ENCODE measurements at regions not wholly inside any gene's neighbourhood (a gene's known extent, or its start where the extent isn't known, plus 50 kb on each side); places are given as distances from the start of the nearest gene placed in this dataset.

GRCh38 chr5:155827949-155828348, 499.0 kb upstream of the SGCD start:
- H3K27me3 ChIP-seq (replicated peaks in 1 of 4; ENCODE audit: control insufficient read depth in 3 of 4, extremely low read depth in 1 of 4, insufficient read depth in 3 of 4, low read length in 3 of 4), result no peaks in the 10 kb centered on the region
- no peak overlapping the region for H2BK120ac ChIP-seq (replicated peaks; ENCODE audit: low read depth, low read length)
- no peaks in the 10 kb centered on the region for H3K23me2 ChIP-seq (ENCODE audit: low read depth, low read length)
- no peaks in the 10 kb centered on the region for H3K79me2 ChIP-seq (ENCODE audit: control insufficient read depth in 1 of 2, insufficient read depth in 2 of 2, low read length in 2 of 2)
- H4K91ac ChIP-seq (replicated peaks; ENCODE audit: insufficient read length, low read length), result no peak overlapping the region
- H3K18ac ChIP-seq (ENCODE audit: extremely low read depth, low read length), result no peak overlapping the region
- no peak overlapping the region for H2BK20ac ChIP-seq (ENCODE audit: low read length)
- H3K4me3 ChIP-seq (ENCODE audit: extremely low read depth in 1 of 4, insufficient read depth in 2 of 4, low read depth in 3 of 4, low read length in 4 of 4), result no peak overlapping the region
- H2AFZ ChIP-seq (ENCODE audit: low read length), result no peak overlapping the region
- H2BK12ac ChIP-seq (ENCODE audit: low read depth, low read length), result no peak overlapping the region
- no peak for FAIRE-seq
- H4K8ac ChIP-seq (ENCODE audit: extremely low read depth, insufficient read depth, low read length), result no peak overlapping the region
- no peak overlapping the region for H4K5ac ChIP-seq (ENCODE audit: insufficient read length, low read depth, low read length)
- H4K20me1 ChIP-seq (replicated peaks in 1 of 2; ENCODE audit: control insufficient read depth in 1 of 2, insufficient read depth in 2 of 2, low read length in 2 of 2), result no peaks in the 10 kb centered on the region
- no peak overlapping the region for H2BK15ac ChIP-seq (ENCODE audit: low read length)
- no peak overlapping the region for H3K9ac ChIP-seq (replicated peaks in 1 of 4; ENCODE audit: extremely low read depth in 1 of 4, low read depth in 3 of 4, low read length in 3 of 4)
- H3K14ac ChIP-seq (ENCODE audit: insufficient read length), result no peak overlapping the region
- ChIA-PET CTCF (ENCODE audit: partially characterized antibody) (interaction anchor here (1.0 kb wide), 1 partner anchor 128 kb away, joined by 3 read pairs; no protein-coding TSS in a partner anchor), POLR2A (ENCODE audit: partially characterized antibody) (no interaction called here)
- H2BK5ac ChIP-seq (ENCODE audit: low read depth, low read length), result no peak overlapping the region
- no peaks in the 10 kb centered on the region for H3K36me3 ChIP-seq (ENCODE audit: control insufficient read depth in 2 of 4, insufficient read depth in 4 of 4, low read length in 3 of 4)
- H3K23ac ChIP-seq (ENCODE audit: insufficient read length), result no peak overlapping the region
- no peak overlapping the region for H2AK5ac ChIP-seq (ENCODE audit: low read depth, low read length)
- H3K4me1 ChIP-seq (replicated peaks in 1 of 4; ENCODE audit: control insufficient read depth in 3 of 4, insufficient read depth in 4 of 4, low read length in 3 of 4), result no peaks in the 10 kb centered on the region
- no peaks in the 10 kb centered on the region for H3K9me3 ChIP-seq (ENCODE audit: insufficient read depth in 2 of 2, low read depth in 1 of 2, low read length in 1 of 2)
- TF ChIP-seq KDM5A (IDR thresholded peaks at IDR 0.05; ENCODE audit: low read length) (no peak), BCL11A (IDR thresholded peaks at IDR 0.05; ENCODE audit: low read depth in 2 of 2, low read length in 2 of 2) (no peak), RAD21 (IDR thresholded peaks at IDR 0.05 in 1 of 2, conservative IDR thresholded peaks at IDR 0.05 in 1 of 2; ENCODE audit: low read depth in 2 of 2, low read length in 2 of 2) (no peak), SP1 (IDR thresholded peaks at IDR 0.05; ENCODE audit: low read depth, low read length) (no peak), TCF12 (IDR thresholded peaks at IDR 0.05; ENCODE audit: low read depth, low read length) (no peak), JUND (IDR thresholded peaks at IDR 0.05; ENCODE audit: low read length) (no peak), CREB1 (IDR thresholded peaks at IDR 0.05) (no peak), TAF7 (optimal IDR thresholded peaks at IDR 0.05; ENCODE audit: borderline replicate concordance, low read depth, low read length) (no peak), BACH1 (IDR thresholded peaks at IDR 0.05; ENCODE audit: low read length) (no peak), KDM4A (IDR thresholded peaks at IDR 0.05; ENCODE audit: low read depth, low read length, severe bottlenecking) (no peak), TBP (IDR thresholded peaks at IDR 0.05; ENCODE audit: low read depth, low read length) (no peak), ZNF274 (IDR thresholded peaks at IDR 0.05; ENCODE audit: borderline replicate concordance, extremely low read depth, low read length) (no peak), CBX8 (IDR thresholded peaks at IDR 0.05; ENCODE audit: borderline replicate concordance, low read depth, low read length) (no peak), RNF2 (IDR thresholded peaks at IDR 0.05; ENCODE audit: borderline replicate concordance, low read depth, low read length, missing control alignments, poor library complexity, severe bottlenecking) (no peak)
- no peak overlapping the region for H3K27ac ChIP-seq (ENCODE audit: low read depth, low read length)
- WGBS, 2 experiments (ENCODE audit: extremely low coverage in 1 of 2, insufficient coverage in 1 of 2, insufficient read length in 1 of 2, insufficient replicate concordance in 2 of 2, low coverage in 1 of 2, low lambda C conversion rate in 2 of 2, missing lambda C conversion rate in 1 of 2), result 95% methylated on average over 1 of the region's 1 CpG; no CpG with 5 or more reads in 1 of the 2 experiments
- H3K4me2 ChIP-seq (ENCODE audit: insufficient read depth in 1 of 2, low read depth in 2 of 2, low read length in 2 of 2), result no peak overlapping the region
- no peak overlapping the region for H3K4ac ChIP-seq (replicated peaks; ENCODE audit: insufficient read length, low read depth, low read length)
- H3K79me1 ChIP-seq (ENCODE audit: low read depth, low read length), result no peaks in the 10 kb centered on the region
- H3K56ac ChIP-seq (replicated peaks; ENCODE audit: insufficient read length, low read depth, low read length), result no peak overlapping the region
- no peak for DNase-seq (ENCODE audit: low read depth in 1 of 2, low spot score in 2 of 2)

Data from H1 (cell line).